ENCODE measurements at regions not wholly inside any gene's neighbourhood (a gene's known extent, or its start where the extent isn't known, plus 50 kb on each side); places are given as distances from the start of the nearest gene placed in this dataset.

DNA sequence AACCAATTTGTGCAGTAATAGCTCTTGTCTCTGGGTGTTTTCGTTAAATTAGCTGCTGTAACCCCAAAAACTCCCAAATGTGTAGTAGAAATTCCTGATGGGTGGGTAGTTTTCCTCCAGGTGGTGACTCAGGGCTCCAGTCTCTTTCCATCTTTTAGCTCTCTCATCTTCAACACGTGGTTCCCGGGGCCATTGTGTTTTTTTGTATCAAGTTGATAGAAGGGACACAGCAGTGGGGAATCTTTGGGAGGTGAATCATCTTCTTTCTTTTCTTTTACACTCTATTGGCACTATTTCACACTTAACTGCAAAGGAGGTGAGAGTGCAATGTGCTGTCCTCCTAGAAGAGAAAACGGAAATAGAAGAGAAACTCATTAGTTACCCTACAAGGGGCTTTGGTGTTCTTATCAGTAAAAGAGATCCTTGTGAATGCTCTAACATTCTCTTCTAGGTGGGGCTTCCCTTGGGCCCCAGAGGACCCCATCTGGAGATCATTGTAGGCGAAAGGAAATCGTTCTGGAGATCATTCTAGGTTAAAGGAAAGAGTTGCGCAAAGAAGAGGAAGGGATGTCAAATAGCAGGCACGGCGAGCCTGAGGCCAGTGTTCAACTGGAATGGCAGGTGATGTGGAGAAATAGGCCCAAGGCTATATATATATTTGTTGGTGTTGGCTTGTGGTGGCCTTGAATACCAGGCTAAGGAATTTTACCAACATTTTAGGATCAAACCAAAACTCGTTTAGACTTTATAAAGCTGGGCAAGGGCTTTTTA is 68.2 kb upstream of the ACSL1 start:
- no peak overlapping the region for H3K27ac Mint-ChIP-seq
- DNase-seq: no peak
- peaks cover 4% of the 10 kb centered on the region for H3K9me3 Mint-ChIP-seq

DNA sequence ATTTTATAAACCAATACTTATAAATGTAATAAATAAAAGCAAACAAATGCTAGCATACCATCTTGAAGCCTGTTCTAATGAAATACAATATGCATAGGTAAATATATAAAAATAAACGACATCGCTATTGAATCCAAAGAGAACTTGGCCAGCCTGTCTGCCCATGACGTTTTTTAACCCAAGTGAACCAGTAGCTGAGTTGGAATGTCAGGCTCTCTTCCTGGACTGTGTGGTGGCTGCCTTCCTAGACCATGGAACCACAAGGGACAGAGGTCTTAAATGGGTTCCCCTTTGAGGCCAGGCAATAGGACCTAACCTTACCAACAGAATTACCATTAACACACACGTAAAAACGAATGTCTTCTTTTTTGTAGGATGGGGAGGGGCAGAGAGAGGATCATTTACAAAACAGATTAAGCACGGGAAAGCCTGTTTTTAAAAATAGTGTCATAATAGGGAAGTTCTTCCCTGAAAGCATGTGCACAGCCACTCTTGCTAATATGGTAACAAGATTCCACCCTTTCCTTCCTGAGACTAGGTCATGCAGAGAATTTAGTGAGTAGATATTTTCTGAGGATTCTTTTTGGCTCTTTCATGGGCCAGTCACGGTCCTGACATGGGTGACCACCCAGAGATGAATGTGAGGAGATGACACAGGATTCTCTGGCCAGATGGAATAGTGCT is 69.4 kb upstream of the ACSL1 start:
- peaks cover 3% of the 10 kb centered on the region for H3K27me3 Mint-ChIP-seq (ENCODE audit: low read depth, poor library complexity)
- H3K4me3 Mint-ChIP-seq: no peak overlapping the region
- TF ChIP-seq, protein P1, sequence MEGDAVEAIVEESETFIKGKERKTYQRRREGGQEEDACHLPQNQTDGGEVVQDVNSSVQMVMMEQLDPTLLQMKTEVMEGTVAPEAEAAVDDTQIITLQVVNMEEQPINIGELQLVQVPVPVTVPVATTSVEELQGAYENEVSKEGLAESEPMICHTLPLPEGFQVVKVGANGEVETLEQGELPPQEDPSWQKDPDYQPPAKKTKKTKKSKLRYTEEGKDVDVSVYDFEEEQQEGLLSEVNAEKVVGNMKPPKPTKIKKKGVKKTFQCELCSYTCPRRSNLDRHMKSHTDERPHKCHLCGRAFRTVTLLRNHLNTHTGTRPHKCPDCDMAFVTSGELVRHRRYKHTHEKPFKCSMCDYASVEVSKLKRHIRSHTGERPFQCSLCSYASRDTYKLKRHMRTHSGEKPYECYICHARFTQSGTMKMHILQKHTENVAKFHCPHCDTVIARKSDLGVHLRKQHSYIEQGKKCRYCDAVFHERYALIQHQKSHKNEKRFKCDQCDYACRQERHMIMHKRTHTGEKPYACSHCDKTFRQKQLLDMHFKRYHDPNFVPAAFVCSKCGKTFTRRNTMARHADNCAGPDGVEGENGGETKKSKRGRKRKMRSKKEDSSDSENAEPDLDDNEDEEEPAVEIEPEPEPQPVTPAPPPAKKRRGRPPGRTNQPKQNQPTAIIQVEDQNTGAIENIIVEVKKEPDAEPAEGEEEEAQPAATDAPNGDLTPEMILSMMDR (IDR thresholded peaks at IDR 0.05): no peak
- peaks cover 21% of the 10 kb centered on the region for H3K4me1 Mint-ChIP-seq
- H3K27ac Mint-ChIP-seq: no peak overlapping the region
- no peaks in the 10 kb centered on the region for H3K36me3 Mint-ChIP-seq (ENCODE audit: low read depth)
- DNase-seq: no peak
- H3K9me3 Mint-ChIP-seq: peaks cover 4% of the 10 kb centered on the region

More for the DNA sequence above, 68.2 kb upstream of the ACSL1 start:
- Mint-ChIP-seq H3K36me3 (ENCODE audit: low read depth) (no peaks in the 10 kb centered on the region), H3K4me3 (no peak overlapping the region), H3K27me3 (ENCODE audit: low read depth, poor library complexity) (peaks cover 3% of the 10 kb centered on the region), H3K4me1 (peaks cover 31% of the 10 kb centered on the region)
- TF ChIP-seq, protein P1 (IDR thresholded peaks at IDR 0.05): no peak

DNA sequence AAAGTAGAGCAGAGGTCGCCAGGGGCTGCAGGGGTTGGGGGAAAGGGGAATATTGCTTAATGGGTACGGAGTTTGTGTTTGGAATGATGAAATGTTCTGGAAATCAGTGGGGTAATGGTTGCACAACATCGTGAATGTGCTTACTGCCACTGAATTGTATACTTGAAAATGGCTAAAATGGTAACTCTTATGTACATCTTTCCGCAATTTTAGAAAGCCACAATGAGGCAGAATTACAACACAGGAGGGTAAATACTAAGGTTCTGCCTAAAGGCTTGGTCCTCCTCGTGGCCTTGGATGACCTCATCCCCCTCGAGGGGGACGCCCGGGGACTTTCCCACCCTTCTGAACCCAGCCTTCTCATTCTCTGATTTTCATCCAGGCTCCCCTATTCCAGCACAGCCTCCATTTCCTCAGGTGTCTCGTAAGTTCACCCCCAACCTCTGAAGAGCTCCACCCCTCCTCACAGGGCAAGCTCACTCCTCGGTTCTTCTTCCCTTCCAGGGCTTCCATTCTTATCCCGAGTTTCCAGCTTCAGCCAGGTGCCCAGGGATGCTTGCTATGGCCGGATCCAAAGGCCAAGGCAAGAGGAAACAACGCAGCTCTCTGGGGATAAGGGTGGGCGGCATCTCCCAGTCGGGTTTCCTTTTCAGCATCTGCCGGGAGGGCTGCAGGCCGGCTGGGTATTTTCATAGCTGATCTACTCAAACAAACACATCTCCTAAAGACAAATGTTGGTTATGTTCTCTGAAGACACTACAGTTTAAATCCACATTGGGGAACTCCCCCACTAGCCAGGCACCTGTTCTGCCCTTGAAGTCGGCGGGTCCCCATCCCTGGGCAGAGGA is 71.3 kb upstream of the ACSL1 start:
- Mint-ChIP-seq H3K36me3 (ENCODE audit: low read depth) (no peaks in the 10 kb centered on the region), H3K27me3 (ENCODE audit: low read depth, poor library complexity) (peaks cover 3% of the 10 kb centered on the region), H3K4me3 (no peak overlapping the region), H3K9me3 (peaks cover 4% of the 10 kb centered on the region), H3K4me1 (peaks cover 12% of the 10 kb centered on the region), H3K27ac (no peak overlapping the region)
- no peak for DNase-seq
- TF ChIP-seq, protein P1 (IDR thresholded peaks at IDR 0.05): no peak

DNA sequence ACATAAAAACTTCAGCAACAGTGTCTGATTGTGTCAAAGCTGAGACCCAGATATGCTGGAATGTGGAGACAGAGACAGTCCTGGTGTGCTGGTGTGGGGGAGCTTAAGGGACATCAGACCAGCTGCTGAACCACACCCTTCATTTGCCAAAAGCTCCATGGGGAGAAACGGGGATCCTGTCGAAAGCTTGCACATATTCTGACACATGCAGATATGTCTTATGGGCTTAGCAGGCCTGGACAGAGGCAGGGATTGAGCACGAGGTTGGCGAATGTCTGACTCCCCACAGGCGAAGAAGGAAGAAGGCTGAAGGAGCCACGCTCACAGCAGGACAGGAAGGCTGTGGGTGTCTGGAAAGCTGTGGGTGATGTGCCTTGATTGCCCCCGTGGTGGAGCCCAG is 72.1 kb upstream of the ACSL1 start:
- H3K4me1 Mint-ChIP-seq: peaks cover 12% of the 10 kb centered on the region
- no peak overlapping the region for H3K4me3 Mint-ChIP-seq
- TF ChIP-seq, protein P1 (IDR thresholded peaks at IDR 0.05): no peak
- peaks cover 3% of the 10 kb centered on the region for H3K27me3 Mint-ChIP-seq (ENCODE audit: low read depth, poor library complexity)
- H3K27ac Mint-ChIP-seq: no peak overlapping the region
- DNase-seq: no peak
- H3K9me3 Mint-ChIP-seq: peaks cover 4% of the 10 kb centered on the region
- no peaks in the 10 kb centered on the region for H3K36me3 Mint-ChIP-seq (ENCODE audit: low read depth)

DNA sequence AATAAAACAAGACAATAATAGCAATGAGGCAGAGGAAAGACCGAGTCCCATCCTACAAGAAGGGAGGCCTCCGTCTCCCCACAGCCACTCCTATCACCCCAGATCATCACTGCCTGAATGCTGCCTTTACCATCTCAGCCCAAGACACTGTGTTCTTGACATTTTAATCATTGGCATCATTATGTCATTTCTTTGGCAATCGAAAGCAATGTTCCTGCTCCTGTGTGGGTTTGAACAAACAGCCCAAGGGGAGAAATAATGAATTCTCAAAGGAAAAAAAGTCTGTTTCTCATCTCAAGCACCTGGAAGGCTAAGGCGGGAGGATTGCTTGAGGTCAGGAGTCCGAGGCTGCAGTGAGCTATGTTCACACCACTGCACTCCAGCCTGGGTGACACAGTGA is 73.0 kb upstream of the ACSL1 start:
- Mint-ChIP-seq H3K36me3 (ENCODE audit: low read depth) (no peaks in the 10 kb centered on the region), H3K4me3 (no peak overlapping the region), H3K27me3 (ENCODE audit: low read depth, poor library complexity) (peaks cover 3% of the 10 kb centered on the region), H3K9me3 (peaks cover 2% of the 10 kb centered on the region), H3K4me1 (peaks cover 12% of the 10 kb centered on the region), H3K27ac (no peak overlapping the region)
- TF ChIP-seq, protein P1 (IDR thresholded peaks at IDR 0.05): no peak
- no peak for DNase-seq

Data from nephron progenitor cell (in vitro differentiated cells).